Thyroid gland (tissue), 4 donors: ENCODE measurements at regions not wholly inside any gene's neighbourhood (a gene's known extent, or its start where the extent isn't known, plus 50 kb on each side); places are given as distances from the start of the nearest gene placed in this dataset.
"Not testable (repeated sequence)": the region's sequence is repeated elsewhere in the genome, so short reads cannot be mapped to it uniquely, and the experiment has no call there.

Experiments
- DNase-seq, 2 donors: peaks; one replicate each; pipeline ENCODE4 v3.0.0-alpha.2; 2019
- H3K27ac ChIP-seq, 3 donors: fragments of 200-600 bp; sonication (generic); 1 replicate in 2 of 3; 2 replicates in 1 of 3; pipeline ENCODE4 v1.5.1; 2016 to 2019; ENCODE audit warnings: mild to moderate bottlenecking in 1 of 3, moderate library complexity in 1 of 3
- H3K27me3 ChIP-seq: fragments of 200-600 bp; sonication (generic); one replicate; pipeline ENCODE4 v1.5.1; 2019
- H3K36me3 ChIP-seq, 2 donors: fragments of 200-600 bp; sonication (generic); one replicate each; pipeline ENCODE4 v1.5.1; 2016 to 2019
- H3K4me1 ChIP-seq, 2 donors: fragments of 200-600 bp; sonication (generic); one replicate each; pipeline ENCODE4 v1.5.1; 2017 to 2019
- H3K4me3 ChIP-seq, 3 donors: fragments of 200-600 bp; sonication (generic); replicated peaks in 1 of 3; 1 replicate in 2 of 3; 2 replicates in 1 of 3; pipeline ENCODE4 v1.5.1; 2016; ENCODE audit warnings: mild to moderate bottlenecking in 1 of 3
- H3K9me3 ChIP-seq: fragments of 200-600 bp; sonication (generic); one replicate; pipeline ENCODE4 v1.5.1; 2017
- CTCF ChIP-seq, 6 experiments: fragments of 200-600 bp in 3 of 6; fragments of 450-650 bp in 3 of 6; sonication (generic) in 3 of 6; IDR thresholded peaks; one replicate each; pipeline ENCODE4 v1.5.1; 2016 to 2019; ENCODE audit warnings: antibody characterized with exemption in 6 of 6, mild to moderate bottlenecking in 2 of 6, inconsistent platforms in 1 of 6, moderate library complexity in 1 of 6
- POLR2A ChIP-seq, 2 donors: fragments of 450-650 bp; IDR thresholded peaks; one replicate each; pipeline ENCODE4 v1.6.1; 2017; ENCODE audit warnings: antibody characterized with exemption in 2 of 2, mild to moderate bottlenecking in 2 of 2, moderate library complexity in 1 of 2
- WGBS, 2 donors: methylation state at CpG; one replicate each; pipeline ENCODE4 v1.1.5; 2017; 5-methylcytosine and 5-hydroxymethylcytosine counted together
- intact Hi-C: fragments of 100-400 bp; cut with DNase I; formaldehyde crosslinking; loops from one replicate; pipeline ENCODE4 v1.15.1; 2023

DNA sequence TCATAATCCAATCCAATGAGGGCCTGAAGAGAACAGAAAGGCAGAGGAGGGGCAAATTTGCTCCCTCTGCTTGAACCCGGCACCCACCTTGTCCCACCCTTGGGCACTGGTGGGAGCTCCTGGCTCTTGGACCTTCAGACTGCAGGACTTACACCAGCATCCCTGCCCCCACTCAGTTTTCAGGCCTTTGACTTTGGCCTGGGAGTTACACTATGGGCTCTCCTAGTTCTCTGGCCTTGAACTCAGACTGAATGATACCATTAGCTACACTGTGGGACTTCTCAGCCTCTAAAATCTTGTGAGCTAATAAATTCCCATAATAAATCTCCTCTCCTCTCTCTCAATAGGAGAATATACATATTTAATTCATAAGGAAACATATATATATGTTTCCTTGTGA is 114.4 kb downstream of the AHR start:
- 91 to 100% methylated on average over 1 of the region's 1 CpG for WGBS, 2 donors
- TF ChIP-seq CTCF (IDR thresholded peaks at IDR 0.05), result no peak
- TF ChIP-seq POLR2A (IDR thresholded peaks at IDR 0.05), result no peak

GRCh38 chr7:17415955-17416354 is 117.5 kb downstream of the AHR start:
- no peaks in the 10 kb centered on the region for H3K9me3 ChIP-seq

More for the DNA sequence above, 114.4 kb downstream of the AHR start:
- Histone ChIP-seq H3K27ac (no peak overlapping the region), H3K4me3 (no peak overlapping the region), H3K9me3 (no peaks in the 10 kb centered on the region), H3K36me3 (no peaks in the 10 kb centered on the region), H3K27me3 (no peaks in the 10 kb centered on the region), H3K4me1 (peaks cover 7 to 12% of the 10 kb centered on the region in 2 donors)
- DNase-seq, result no peak
- intact Hi-C loops, result no loop called here

GRCh38 chr7:17420308-17421015 is 122.0 kb downstream of the AHR start:
- intact Hi-C loops, DNase-seq, H3K4me1 ChIP-seq, H3K27me3 ChIP-seq, H3K9me3 ChIP-seq, H3K36me3 ChIP-seq, H3K27ac ChIP-seq, H3K4me3 ChIP-seq: not testable (repeated sequence)
- 87 to 92% methylated on average over 7 of the region's 7 CpGs for WGBS, 2 donors

More at GRCh38 chr7:17415955-17416354, 117.5 kb downstream of the AHR start:
- no peak for TF ChIP-seq CTCF (IDR thresholded peaks at IDR 0.05)
- TF ChIP-seq POLR2A (IDR thresholded peaks at IDR 0.05), result no peak
- no peak overlapping the region for H3K4me3 ChIP-seq
- H3K4me1 ChIP-seq, result no peaks in the 10 kb centered on the region
- 90 to 92% methylated on average over 2 of the region's 2 CpGs for WGBS, 2 donors
- DNase-seq, result no peak
- intact Hi-C loops, result no loop called here
- H3K36me3 ChIP-seq, result no peaks in the 10 kb centered on the region
- H3K27ac ChIP-seq, result no peak overlapping the region
- H3K27me3 ChIP-seq, result no peaks in the 10 kb centered on the region

DNA sequence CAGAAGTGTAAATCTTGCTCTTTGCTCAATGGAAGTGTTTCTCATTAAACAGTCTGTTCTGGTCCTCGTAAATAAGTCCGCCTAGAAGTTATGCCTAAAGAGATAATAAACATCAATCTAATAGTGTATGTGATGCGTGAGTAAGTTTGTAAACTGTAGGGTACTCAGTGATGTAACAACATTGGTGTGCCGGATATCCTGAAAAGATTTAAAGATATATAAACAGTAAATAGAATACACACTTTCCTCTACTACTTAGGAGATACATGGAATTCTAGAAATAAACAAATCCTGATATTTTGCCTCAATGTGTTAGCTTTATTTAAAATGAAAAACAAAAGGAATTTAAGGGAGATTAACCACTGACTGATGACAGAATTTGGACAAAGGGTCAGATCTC is 123.5 kb downstream of the AHR start:
- DNase-seq, result no peak
- Histone ChIP-seq H3K36me3 (no peaks in the 10 kb centered on the region), H3K4me3 (no peak overlapping the region), H3K27ac (no peak overlapping the region), H3K27me3 (no peaks in the 10 kb centered on the region), H3K4me1 (no peaks in the 10 kb centered on the region), H3K9me3 (no peaks in the 10 kb centered on the region)
- intact Hi-C loops, result no loop called here
- 76 to 89% methylated on average over 4 of the region's 4 CpGs for WGBS, 2 donors
- TF ChIP-seq POLR2A (IDR thresholded peaks at IDR 0.05) (no peak), CTCF (IDR thresholded peaks at IDR 0.05) (no peak)

- Histone ChIP-seq H3K4me1 (no peaks in the 10 kb centered on the region), H3K4me3 (no peak overlapping the region), H3K9me3 (no peaks in the 10 kb centered on the region), H3K27ac (no peak overlapping the region), H3K27me3 (no peaks in the 10 kb centered on the region), H3K36me3 (no peaks in the 10 kb centered on the region)
- intact Hi-C loops, result no loop called here
- 66 to 69% methylated on average over 2 of the region's 2 CpGs for WGBS, 2 donors
- TF ChIP-seq POLR2A (IDR thresholded peaks at IDR 0.05) (no peak), CTCF (IDR thresholded peaks at IDR 0.05) (no peak)
- no peak for DNase-seq
Observed at GRCh38 chr7:17422966-17423365, 124.5 kb downstream of the AHR start.
